ENCODE measurements at regions not wholly inside any gene's neighbourhood (a gene's known extent, or its start where the extent isn't known, plus 50 kb on each side); places are given as distances from the start of the nearest gene placed in this dataset.

GRCh38 chr10:62990126-62990525 lies 143.0 kb upstream of the NRBF2 start:
- no peak for TF ChIP-seq CTCF (IDR thresholded peaks at IDR 0.05; ENCODE audit: poor library complexity)
- no peak for TF ChIP-seq EZH2phosphoT487 (IDR thresholded peaks at IDR 0.05; ENCODE audit: low read depth, severe bottlenecking, unreplicated experiment)
- TF ChIP-seq EZH2 (IDR thresholded peaks at IDR 0.05; ENCODE audit: borderline replicate concordance) = no peak

Measured in hepatocyte (in vitro differentiated cells).